ENCODE measurements at regions not wholly inside any gene's neighbourhood (a gene's known extent, or its start where the extent isn't known, plus 50 kb on each side); places are given as distances from the start of the nearest gene placed in this dataset.

DNA sequence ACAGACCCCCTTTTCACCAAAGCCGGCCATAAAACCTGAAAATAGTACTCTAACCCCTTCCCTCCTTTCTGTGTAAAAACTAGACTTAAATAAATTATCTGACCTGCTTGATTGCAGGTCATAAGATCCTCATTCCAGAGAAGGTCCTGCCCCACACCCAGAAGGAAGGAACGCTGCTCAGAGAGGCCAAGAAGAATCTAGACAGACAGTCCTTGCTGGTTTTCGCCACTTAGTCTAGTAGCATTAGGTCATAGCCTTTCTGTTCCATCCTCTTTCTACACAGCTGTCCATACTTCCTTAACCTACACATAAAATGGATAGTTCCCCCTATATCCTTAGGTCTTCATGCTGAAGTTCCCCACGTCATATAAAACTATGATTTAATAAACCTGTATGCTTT, 83.7 kb upstream of the IGF1 start:
- Histone ChIP-seq H3K36me3 (no peaks in the 10 kb centered on the region), H3K27ac (no peak overlapping the region), H3K9me3 (no peaks in the 10 kb centered on the region), H3K27me3 (no peaks in the 10 kb centered on the region), H3K4me3 (no peak overlapping the region), H3K4me1 (no peaks in the 10 kb centered on the region)
- intact Hi-C loops (cut with DNase I): no loop called here
- TF ChIP-seq CTCF (IDR thresholded peaks at IDR 0.05): no peak
- ATAC-seq: peak; percentile 59
- DNase-seq: no peak

GRCh38 chr12:102562836-102563425, 82.6 kb upstream of the IGF1 start:
- Histone ChIP-seq H3K4me1 (no peaks in the 10 kb centered on the region), H3K36me3 (no peaks in the 10 kb centered on the region), H3K9me3 (no peaks in the 10 kb centered on the region), H3K4me3 (no peak overlapping the region), H3K27ac (no peak overlapping the region), H3K27me3 (no peaks in the 10 kb centered on the region)
- no peak for DNase-seq
- intact Hi-C loops (cut with DNase I): no loop called here
- TF ChIP-seq CTCF (IDR thresholded peaks at IDR 0.05): no peak
- ATAC-seq: no peak

DNA sequence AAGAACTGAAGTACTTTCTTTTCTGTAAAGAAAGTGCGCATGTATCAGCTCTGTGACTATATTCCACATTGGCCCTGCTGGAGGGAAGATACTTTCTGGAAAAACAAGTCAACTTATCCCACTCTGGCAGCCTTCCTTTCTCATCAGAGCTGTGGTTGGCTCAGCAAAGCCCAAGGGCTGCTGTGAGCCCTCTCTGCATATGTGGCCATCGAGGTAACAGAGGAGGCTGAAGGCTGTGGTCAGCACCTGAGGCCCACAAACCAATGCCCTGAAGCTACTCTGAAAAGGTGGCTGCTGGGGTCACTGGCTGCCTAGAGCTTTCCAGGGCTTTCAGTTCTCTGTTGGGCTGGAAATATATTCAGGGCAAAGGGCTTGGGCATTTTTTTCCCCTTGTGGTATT, 70.8 kb upstream of the IGF1 start:
- no peak for ATAC-seq
- no peak for TF ChIP-seq CTCF (IDR thresholded peaks at IDR 0.05)
- no peak for DNase-seq
- no peak overlapping the region for H3K4me3 ChIP-seq
- no peak overlapping the region for H3K27ac ChIP-seq
- no peaks in the 10 kb centered on the region for H3K27me3 ChIP-seq
- H3K36me3 ChIP-seq: no peaks in the 10 kb centered on the region
- H3K4me1 ChIP-seq: no peaks in the 10 kb centered on the region
- no peaks in the 10 kb centered on the region for H3K9me3 ChIP-seq
- intact Hi-C loops (cut with DNase I): no loop called here

GRCh38 chr12:102549691-102550090, 69.3 kb upstream of the IGF1 start:
- H3K36me3 ChIP-seq: no peaks in the 10 kb centered on the region
- no peak overlapping the region for H3K4me3 ChIP-seq
- TF ChIP-seq CTCF (IDR thresholded peaks at IDR 0.05): no peak
- no peaks in the 10 kb centered on the region for H3K27me3 ChIP-seq
- no peaks in the 10 kb centered on the region for H3K4me1 ChIP-seq
- DNase-seq: no peak
- ATAC-seq: no peak
- no peak overlapping the region for H3K27ac ChIP-seq
- intact Hi-C loops (cut with DNase I): no loop called here
- H3K9me3 ChIP-seq: no peaks in the 10 kb centered on the region

DNA sequence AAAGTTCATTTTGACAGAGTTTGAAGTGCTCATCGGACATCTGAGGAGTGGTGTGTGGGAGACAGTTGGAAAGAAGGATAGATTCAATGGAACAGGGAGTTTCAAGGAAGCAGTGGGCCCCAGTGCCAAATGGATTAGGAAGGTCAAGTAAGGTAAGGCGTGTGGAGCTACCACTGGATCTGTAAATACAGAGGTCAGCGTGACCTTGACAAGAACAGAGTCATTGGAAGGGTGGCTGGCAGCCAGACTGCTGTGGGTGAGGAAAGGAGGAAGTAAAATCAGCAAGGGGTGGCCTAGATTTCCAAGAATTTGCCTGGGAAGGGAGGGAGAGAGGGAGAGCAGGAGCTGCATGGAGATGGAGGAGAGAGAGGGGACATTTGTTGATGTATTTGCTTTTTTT, 68.2 kb upstream of the IGF1 start:
- Histone ChIP-seq H3K4me3 (no peak overlapping the region), H3K9me3 (no peaks in the 10 kb centered on the region), H3K27me3 (no peaks in the 10 kb centered on the region), H3K36me3 (no peaks in the 10 kb centered on the region), H3K4me1 (no peaks in the 10 kb centered on the region), H3K27ac (no peak overlapping the region)
- DNase-seq (no peak), ATAC-seq (no peak)
- no peak for TF ChIP-seq CTCF (IDR thresholded peaks at IDR 0.05)
- intact Hi-C loops (cut with DNase I): no loop called here

Measured in left lung (tissue), 4 donors.